ENCODE measurements at regions not wholly inside any gene's neighbourhood (a gene's known extent, or its start where the extent isn't known, plus 50 kb on each side); places are given as distances from the start of the nearest gene placed in this dataset.

DNA sequence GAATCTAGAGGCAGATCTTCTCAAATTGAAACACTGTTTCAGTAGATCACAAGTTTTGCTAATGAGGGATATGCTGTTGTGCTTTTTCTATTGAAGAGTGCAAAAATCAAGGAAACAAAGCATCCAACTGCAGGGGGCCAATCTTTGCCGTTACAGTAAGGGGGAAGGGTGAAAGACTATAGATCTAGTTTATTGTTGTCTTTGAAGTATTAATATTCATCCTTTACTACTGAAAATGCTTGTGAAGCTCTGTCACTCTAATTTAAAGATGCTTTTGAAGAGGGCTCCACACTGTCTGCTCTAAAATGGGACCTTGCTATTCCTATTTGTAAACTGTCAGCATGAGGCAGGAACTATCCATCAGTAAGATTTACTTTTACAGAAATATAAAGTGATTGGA lies 110.3 kb downstream of the MBL2 start:
- Histone ChIP-seq H3K56ac (ENCODE audit: insufficient read length, low read depth, low read length) (no peak overlapping the region), H3K23ac (ENCODE audit: insufficient read length, low read depth, low read length) (no peak overlapping the region), H3K4me2 (ENCODE audit: insufficient read depth, insufficient read length, low read length) (no peak overlapping the region), H3K27ac (ENCODE audit: insufficient read length, low read depth, low read length) (no peak overlapping the region), H4K8ac (replicated peaks; ENCODE audit: insufficient read length, low read depth, low read length) (no peak overlapping the region), H2BK12ac (ENCODE audit: insufficient read length, low read depth, low read length) (no peak overlapping the region), H2AFZ (ENCODE audit: low read length) (no peak overlapping the region), H2BK120ac (ENCODE audit: low read depth, low read length, poor library complexity, severe bottlenecking) (no peak overlapping the region), H3K18ac (ENCODE audit: insufficient read length, low read depth, low read length) (no peak overlapping the region), H3K27me3 (ENCODE audit: insufficient read depth, low read length) (no peaks in the 10 kb centered on the region), H2BK5ac (ENCODE audit: insufficient read length, low read length) (no peak overlapping the region), H4K20me1 (ENCODE audit: control insufficient read depth, insufficient read depth, insufficient read length) (no peaks in the 10 kb centered on the region), H3K4me1 (ENCODE audit: insufficient read depth, low read length) (no peaks in the 10 kb centered on the region), H3K4ac (ENCODE audit: low read depth, low read length) (no peak overlapping the region), H4K5ac (ENCODE audit: insufficient read length, low read depth, low read length) (no peak overlapping the region), H3K79me1 (ENCODE audit: insufficient read depth, low read depth, low read length, poor library complexity, severe bottlenecking) (no peaks in the 10 kb centered on the region), H3K23me2 (ENCODE audit: insufficient read length, low read depth, low read length, poor library complexity, severe bottlenecking) (no peaks in the 10 kb centered on the region), H3K9me3 (ENCODE audit: control insufficient read depth, low read depth, low read length) (peaks cover 4% of the 10 kb centered on the region), H3K9ac (ENCODE audit: extremely low read depth, insufficient read length, low read length) (no peak overlapping the region), H2AK5ac (ENCODE audit: insufficient read length, low read length) (no peak overlapping the region), H3K79me2 (ENCODE audit: insufficient read depth, low read length) (no peaks in the 10 kb centered on the region), H2BK20ac (ENCODE audit: low read depth, low read length, poor library complexity, severe bottlenecking) (no peak overlapping the region), H3T11ph (ENCODE audit: low read length) (no peak overlapping the region), H3K14ac (ENCODE audit: insufficient read depth, low read length) (no peak overlapping the region), H4K91ac (ENCODE audit: insufficient read length, low read depth, low read length) (no peak overlapping the region), H2BK15ac (ENCODE audit: low read depth, low read length) (no peak overlapping the region)
- no peak for DNase-seq
- no peak overlapping the region for H3K27ac Mint-ChIP-seq
- no peaks in the 10 kb centered on the region for H3K27me3 Mint-ChIP-seq (ENCODE audit: low read depth)
- peaks cover 7 to 12% of the 10 kb centered on the region in 2 experiments; a peak in 4 of 5 replicates for H3K9me3 Mint-ChIP-seq
- peaks cover 12 to 15% of the 10 kb centered on the region in 2 experiments for H3K4me1 Mint-ChIP-seq
- H3K36me3 Mint-ChIP-seq (ENCODE audit: insufficient read depth in 1 of 3, low read depth in 3 of 3) = peaks cover 5 to 8% (median 6%) of the 10 kb centered on the region in 3 experiments; a peak in 5 of 7 replicates
- no peak overlapping the region for H3K4me3 Mint-ChIP-seq
- no peak for TF ChIP-seq CTCF (conservative IDR thresholded peaks at IDR 0.05)
- WGBS (ENCODE audit: extremely low coverage, insufficient read length, low lambda C conversion rate) = no CpG with 5 or more reads among the region's 1 CpG
